H1 (cell line): ENCODE measurements at regions not wholly inside any gene's neighbourhood (a gene's known extent, or its start where the extent isn't known, plus 50 kb on each side); places are given as distances from the start of the nearest gene placed in this dataset.

Experiments used
- CTCF ChIA-PET: fragments of 300-600 bp; sonication (Branson Sonifier 250); formaldehyde crosslinking; loops from one replicate; lab custom pipeline; 2021; ENCODE audit not compliant: partially characterized antibody; lab: Charles Lee
- POLR2A ChIA-PET: fragments of 300-600 bp; sonication (Branson Sonifier 250); formaldehyde crosslinking; loops from one replicate; lab custom pipeline; 2021; ENCODE audit warnings: inconsistent platforms; ENCODE audit not compliant: partially characterized antibody; lab: Charles Lee
- DNase-seq, 2 experiments: peaks; one replicate each; pipeline versions ENCODE4 v3.0.0 to v3.0.0-alpha.2; 2010 to 2022; ENCODE audit warnings: low spot score in 2 of 2, low read depth in 1 of 2, mixed read lengths in 1 of 2
- FAIRE-seq: peaks from 2 replicates; lab custom pipeline; 2011; peaks lifted over from hg19 to GRCh38; lab: Jason Lieb, UNC
- H2AFZ ChIP-seq: 2 replicates; pipeline ENCODE4 v1.8.1; 2012; ENCODE audit warnings: low read length, inconsistent platforms
- H2AK5ac ChIP-seq: 2 replicates; pipeline ENCODE4 v1.6.1; 2013; ENCODE audit warnings: low read depth, low read length
- H2BK120ac ChIP-seq: replicated peaks from 2 replicates; pipeline ENCODE3; 2013; ENCODE audit warnings: low read depth, low read length, inconsistent platforms
- H2BK12ac ChIP-seq: 2 replicates; pipeline ENCODE4 v1.6.1; 2013; ENCODE audit warnings: low read depth, low read length
- H2BK15ac ChIP-seq: 2 replicates; pipeline ENCODE4 v1.6.1; 2013; ENCODE audit warnings: low read length
- H2BK20ac ChIP-seq: 2 replicates; pipeline ENCODE4 v1.6.1; 2013; ENCODE audit warnings: low read length
- H2BK5ac ChIP-seq: 2 replicates; pipeline ENCODE4 v1.6.1; 2013; ENCODE audit warnings: low read depth, low read length
- H3K14ac ChIP-seq: 2 replicates; pipeline ENCODE4 v1.6.1; 2013; ENCODE audit warnings: inconsistent platforms; ENCODE audit not compliant: insufficient read length
- H3K18ac ChIP-seq: 2 replicates; pipeline ENCODE4 v1.6.1; 2013; ENCODE audit warnings: low read length; ENCODE audit errors: extremely low read depth
- H3K23ac ChIP-seq: 2 replicates; pipeline ENCODE4 v1.6.1; 2013; ENCODE audit warnings: inconsistent platforms; ENCODE audit not compliant: insufficient read length
- H3K23me2 ChIP-seq: 2 replicates; pipeline ENCODE4 v1.6.1; 2013; ENCODE audit warnings: low read depth, low read length
- H3K27ac ChIP-seq: 2 replicates; pipeline ENCODE4 v1.6.1; 2011; ENCODE audit warnings: low read depth, low read length, inconsistent platforms
- H3K27me3 ChIP-seq, 4 experiments: replicated peaks in 1 of 4; 1 replicate in 1 of 4; 2 replicates in 3 of 4; pipeline versions ENCODE4 v1.6.1 to v1.8.1; 2011 to 2013; ENCODE audit warnings: low read length in 3 of 4, mild to moderate bottlenecking in 3 of 4, inconsistent platforms in 2 of 4, mixed read lengths in 2 of 4, moderate library complexity in 1 of 4; ENCODE audit not compliant: control insufficient read depth in 3 of 4, insufficient read depth in 3 of 4; ENCODE audit errors: extremely low read depth in 1 of 4
- H3K36me3 ChIP-seq, 4 experiments: 2 replicates each; pipeline versions ENCODE4 v1.6.1 to v1.8.1; 2011 to 2013; ENCODE audit warnings: mild to moderate bottlenecking in 4 of 4, low read length in 3 of 4, moderate library complexity in 2 of 4, control low read depth in 1 of 4, inconsistent platforms in 1 of 4; ENCODE audit not compliant: insufficient read depth in 4 of 4, control insufficient read depth in 2 of 4
- H3K4ac ChIP-seq: replicated peaks from 2 replicates; pipeline ENCODE3; 2013; ENCODE audit warnings: low read length, low read depth, mixed read lengths, inconsistent platforms; ENCODE audit not compliant: insufficient read length
- H3K4me1 ChIP-seq, 4 experiments: replicated peaks in 1 of 4; 1 replicate in 1 of 4; 2 replicates in 3 of 4; pipeline versions ENCODE4 v1.6.1 to v1.8.1; 2011 to 2013; ENCODE audit warnings: low read length in 3 of 4, inconsistent platforms in 2 of 4, mixed read lengths in 1 of 4; ENCODE audit not compliant: insufficient read depth in 4 of 4, control insufficient read depth in 3 of 4
- H3K4me2 ChIP-seq, 2 experiments: 2 replicates each; pipeline versions ENCODE4 v1.6.1 to v1.8.1; 2011 to 2013; ENCODE audit warnings: low read depth in 2 of 2, low read length in 2 of 2, control low read depth in 1 of 2, inconsistent platforms in 1 of 2, mild to moderate bottlenecking in 1 of 2; ENCODE audit not compliant: insufficient read depth in 1 of 2
- H3K4me3 ChIP-seq, 4 experiments: fragments of 200-600, 300-600 bp in 1 of 4; sonication (generic), shearing (Covaris generic), sonication (Bioruptor Twin) in 1 of 4; 2 replicates each; pipeline versions ENCODE4 v1.5.1 to v1.8.1; 2011 to 2016; ENCODE audit warnings: low read length in 4 of 4, low read depth in 3 of 4, control low read depth in 2 of 4, inconsistent platforms in 2 of 4, mild to moderate bottlenecking in 2 of 4, mixed read lengths in 1 of 4, moderate library complexity in 1 of 4; ENCODE audit not compliant: insufficient read depth in 2 of 4; ENCODE audit errors: extremely low read depth in 1 of 4
- H3K56ac ChIP-seq: replicated peaks from 2 replicates; pipeline ENCODE3; 2013; ENCODE audit warnings: low read depth, mild to moderate bottlenecking, mixed read lengths, low read length, inconsistent platforms; ENCODE audit not compliant: insufficient read length
- H3K79me1 ChIP-seq: 2 replicates; pipeline ENCODE4 v1.6.1; 2013; ENCODE audit warnings: low read depth, low read length, control low read depth
- H3K79me2 ChIP-seq, 2 experiments: 2 replicates each; pipeline versions ENCODE4 v1.6.1 to v1.8.1; 2012 to 2013; ENCODE audit warnings: low read length in 2 of 2, mild to moderate bottlenecking in 2 of 2, inconsistent platforms in 1 of 2; ENCODE audit not compliant: insufficient read depth in 2 of 2, control insufficient read depth in 1 of 2
- H3K9ac ChIP-seq, 4 experiments: replicated peaks in 1 of 4; 1 replicate in 1 of 4; 2 replicates in 3 of 4; pipeline versions ENCODE4 v1.6.1 to v1.8.1; 2011 to 2013; ENCODE audit warnings: low read depth in 3 of 4, low read length in 3 of 4, control low read depth in 2 of 4, mild to moderate bottlenecking in 2 of 4, moderate library complexity in 2 of 4, inconsistent platforms in 1 of 4; ENCODE audit errors: extremely low read depth in 1 of 4
- H3K9me3 ChIP-seq, 2 experiments: 2 replicates each; pipeline versions ENCODE4 v1.6.1 to v1.8.1; 2012 to 2013; ENCODE audit warnings: mild to moderate bottlenecking in 2 of 2, moderate library complexity in 2 of 2, control low read depth in 1 of 2, inconsistent platforms in 1 of 2, low read depth in 1 of 2, low read length in 1 of 2, mixed read lengths in 1 of 2; ENCODE audit not compliant: insufficient read depth in 2 of 2
- H4K20me1 ChIP-seq, 2 experiments: replicated peaks in 1 of 2; 2 replicates each; pipeline versions ENCODE3 to v1.8.1; 2011 to 2013; ENCODE audit warnings: inconsistent platforms in 2 of 2, low read length in 2 of 2, mild to moderate bottlenecking in 1 of 2; ENCODE audit not compliant: insufficient read depth in 2 of 2, control insufficient read depth in 1 of 2
- H4K5ac ChIP-seq: 2 replicates; pipeline ENCODE4 v1.6.1; 2013; ENCODE audit warnings: low read length, low read depth, mixed read lengths, inconsistent platforms; ENCODE audit not compliant: insufficient read length
- H4K8ac ChIP-seq: 2 replicates; pipeline ENCODE4 v1.8.0; 2013; ENCODE audit warnings: mild to moderate bottlenecking, moderate library complexity, low read length, inconsistent platforms; ENCODE audit not compliant: insufficient read depth; ENCODE audit errors: extremely low read depth
- H4K91ac ChIP-seq: replicated peaks from 2 replicates; pipeline ENCODE3; 2013; ENCODE audit warnings: low read length, mixed read lengths, inconsistent platforms; ENCODE audit not compliant: insufficient read length
- BRCA1 ChIP-seq: IDR thresholded peaks from 2 replicates; pipeline ENCODE4 v1.6.1; 2012; ENCODE audit warnings: low read depth, low read length, improper control_type of control experiment
- CTBP2 ChIP-seq: IDR thresholded peaks from 2 replicates; pipeline ENCODE4 v1.7.0; 2011; ENCODE audit warnings: borderline replicate concordance, mild to moderate bottlenecking, moderate library complexity, mixed read lengths, low read length; ENCODE audit not compliant: insufficient read depth, insufficient read length
- E2F6 ChIP-seq: IDR thresholded peaks from 2 replicates; pipeline ENCODE4 v1.6.1; 2012; ENCODE audit warnings: inconsistent platforms
- EZH2 ChIP-seq: fragments of 200-600 bp; sonication (generic); IDR thresholded peaks from 2 replicates; pipeline ENCODE4 v1.7.1; 2012; ENCODE audit warnings: low read depth, mild to moderate bottlenecking, moderate library complexity, low read length, inconsistent platforms; ENCODE audit not compliant: severe bottlenecking
- GTF2F1 ChIP-seq: IDR thresholded peaks from 2 replicates; pipeline ENCODE4 v1.6.1; 2012; ENCODE audit warnings: low read depth, low read length, improper control_type of control experiment, borderline replicate concordance
- HDAC2 ChIP-seq, 2 experiments: fragments of 300-600 bp in 1 of 2; sonication (generic) in 1 of 2; IDR thresholded peaks; 2 replicates each; pipeline ENCODE4 v1.6.1; 2011 to 2012; ENCODE audit warnings: low read depth in 2 of 2, low read length in 2 of 2, mild to moderate bottlenecking in 2 of 2, moderate library complexity in 2 of 2, borderline replicate concordance in 1 of 2, inconsistent platforms in 1 of 2
- KDM5A ChIP-seq: fragments of 200-600 bp; IDR thresholded peaks from 2 replicates; pipeline ENCODE4 v1.7.1; 2012; ENCODE audit warnings: mild to moderate bottlenecking, low read length, inconsistent platforms, mixed read lengths
- MAX ChIP-seq: IDR thresholded peaks from 2 replicates; pipeline ENCODE4 v1.6.1; 2012; ENCODE audit warnings: inconsistent platforms
- RFX5 ChIP-seq: IDR thresholded peaks from 2 replicates; pipeline ENCODE4 v1.6.1; 2011; ENCODE audit warnings: low read depth, low read length, improper control_type of control experiment, borderline replicate concordance
- SAP30 ChIP-seq: fragments of 300-600 bp; sonication (generic); IDR thresholded peaks from 2 replicates; pipeline ENCODE4 v1.7.1; 2012; ENCODE audit warnings: low read length, moderate library complexity, mild to moderate bottlenecking, inconsistent platforms; ENCODE audit not compliant: insufficient read depth, insufficient replicate concordance
- SIRT6 ChIP-seq: IDR thresholded peaks from one replicate; pipeline ENCODE4 v1.7.1; 2012; ENCODE audit warnings: low read length, inconsistent platforms
- USF2 ChIP-seq: IDR thresholded peaks from 2 replicates; pipeline ENCODE4 v1.6.1; 2011; ENCODE audit warnings: low read length, improper control_type of control experiment
- WGBS, 2 experiments: shearing (Covaris generic) in 1 of 2; methylation state at CpG; one replicate each; pipeline versions ENCODE4 v1.1.6 to v1.1.7; 2013 to 2015; ENCODE audit warnings: low lambda C conversion rate in 2 of 2, mixed read lengths in 2 of 2, inconsistent platforms in 1 of 2, low coverage in 1 of 2, missing lambda C conversion rate in 1 of 2; ENCODE audit not compliant: insufficient replicate concordance in 2 of 2, insufficient coverage in 1 of 2, insufficient read length in 1 of 2; ENCODE audit errors: extremely low coverage in 1 of 2, missing lambda C conversion rate in 1 of 2; 5-methylcytosine and 5-hydroxymethylcytosine counted together

GRCh38 chr15:56537881-56538280 lies 72.9 kb upstream of the MNS1 start:
- Histone ChIP-seq H3K23me2 (no peaks in the 10 kb centered on the region), H2BK120ac (no peak overlapping the region), H3K36me3 (no peaks in the 10 kb centered on the region), H2BK20ac (no peak overlapping the region), H3K9me3 (peaks cover 0 to 8% of the 10 kb centered on the region in 2 experiments; a peak in 1 of 4 replicates), H4K8ac (no peak overlapping the region), H3K79me1 (no peaks in the 10 kb centered on the region), H2BK5ac (no peak overlapping the region), H4K20me1 (no peaks in the 10 kb centered on the region), H3K4ac (no peak overlapping the region), H3K18ac (no peak overlapping the region), H3K27me3 (no peaks in the 10 kb centered on the region), H3K4me1 (no peaks in the 10 kb centered on the region), H2AK5ac (no peak overlapping the region), H3K79me2 (no peaks in the 10 kb centered on the region), H3K27ac (no peak overlapping the region), H4K5ac (no peak overlapping the region), H4K91ac (no peak overlapping the region), H2BK12ac (no peak overlapping the region), H3K14ac (no peak overlapping the region), H3K9ac (no peak overlapping the region), H3K4me3 (no peak overlapping the region), H3K23ac (no peak overlapping the region), H2AFZ (no peak overlapping the region), H2BK15ac (no peak overlapping the region), H3K56ac (no peak overlapping the region), H3K4me2 (no peak overlapping the region)
- ChIA-PET CTCF (interaction anchor here (1.1 kb wide), 1 partner anchor 23 kb away, joined by 3 read pairs; no protein-coding TSS in a partner anchor), POLR2A (no interaction called here)
- WGBS, 2 experiments: 82% methylated on average over 4 of the region's 4 CpGs; no CpG with 5 or more reads in 1 of the 2 experiments
- no peak for DNase-seq
- FAIRE-seq: no peak
- TF ChIP-seq CTBP2: no peak
- TF ChIP-seq HDAC2 (IDR thresholded peaks at IDR 0.05; ENCODE audit: borderline replicate concordance in 1 of 2, low read depth in 2 of 2, low read length in 2 of 2): no peak
- no peak for TF ChIP-seq BRCA1
- no peak for TF ChIP-seq GTF2F1
- no peak for TF ChIP-seq SAP30
- TF ChIP-seq SIRT6: no peak
- TF ChIP-seq EZH2: no peak
- no peak for TF ChIP-seq RFX5
- no peak for TF ChIP-seq KDM5A
- TF ChIP-seq MAX: no peak
- no peak for TF ChIP-seq E2F6
- TF ChIP-seq USF2: no peak
